ENCODE measurements at regions not wholly inside any gene's neighbourhood (a gene's known extent, or its start where the extent isn't known, plus 50 kb on each side); places are given as distances from the start of the nearest gene placed in this dataset.

DNA sequence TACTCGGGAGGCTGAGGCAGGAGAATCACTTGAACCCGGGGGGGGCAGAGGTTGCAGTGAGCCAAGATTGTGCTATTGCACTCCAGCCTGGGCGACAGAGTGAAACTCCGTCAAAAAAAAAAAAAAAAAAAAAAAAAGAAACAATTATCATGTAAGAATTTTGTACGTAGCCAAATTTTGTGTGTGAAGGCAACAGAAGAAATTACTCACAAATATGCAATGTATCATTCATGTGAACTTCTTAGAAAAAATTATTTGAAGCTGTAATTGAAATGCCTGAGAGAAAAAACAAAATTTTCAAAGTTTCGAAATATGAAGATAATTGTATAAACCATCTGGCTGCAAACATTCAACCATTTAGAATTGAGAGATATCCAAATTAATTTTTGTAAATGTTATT, 204.8 kb upstream of the PARD3B start:
- TF ChIP-seq, protein P1, sequence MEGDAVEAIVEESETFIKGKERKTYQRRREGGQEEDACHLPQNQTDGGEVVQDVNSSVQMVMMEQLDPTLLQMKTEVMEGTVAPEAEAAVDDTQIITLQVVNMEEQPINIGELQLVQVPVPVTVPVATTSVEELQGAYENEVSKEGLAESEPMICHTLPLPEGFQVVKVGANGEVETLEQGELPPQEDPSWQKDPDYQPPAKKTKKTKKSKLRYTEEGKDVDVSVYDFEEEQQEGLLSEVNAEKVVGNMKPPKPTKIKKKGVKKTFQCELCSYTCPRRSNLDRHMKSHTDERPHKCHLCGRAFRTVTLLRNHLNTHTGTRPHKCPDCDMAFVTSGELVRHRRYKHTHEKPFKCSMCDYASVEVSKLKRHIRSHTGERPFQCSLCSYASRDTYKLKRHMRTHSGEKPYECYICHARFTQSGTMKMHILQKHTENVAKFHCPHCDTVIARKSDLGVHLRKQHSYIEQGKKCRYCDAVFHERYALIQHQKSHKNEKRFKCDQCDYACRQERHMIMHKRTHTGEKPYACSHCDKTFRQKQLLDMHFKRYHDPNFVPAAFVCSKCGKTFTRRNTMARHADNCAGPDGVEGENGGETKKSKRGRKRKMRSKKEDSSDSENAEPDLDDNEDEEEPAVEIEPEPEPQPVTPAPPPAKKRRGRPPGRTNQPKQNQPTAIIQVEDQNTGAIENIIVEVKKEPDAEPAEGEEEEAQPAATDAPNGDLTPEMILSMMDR (IDR thresholded peaks at IDR 0.05), result no peak
- no peak for TF ChIP-seq POLR2A (IDR thresholded peaks at IDR 0.05)

Measured in right lobe of liver (tissue), 4 donors.